ENCODE measurements at regions not wholly inside any gene's neighbourhood (a gene's known extent, or its start where the extent isn't known, plus 50 kb on each side); places are given as distances from the start of the nearest gene placed in this dataset.

GRCh38 chr11:80084608-80085007, 643.8 kb upstream of the TENM4 start:
- TF ChIP-seq CTCF (IDR thresholded peaks at IDR 0.05) (no peak), POLR2AphosphoS5 (IDR thresholded peaks at IDR 0.05) (no peak), EP300 (IDR thresholded peaks at IDR 0.05) (no peak)

Measured in sigmoid colon (tissue), 4 donors.